Stimulated activated CD8-positive, alpha-beta memory T cell treated with anti-CD3 and anti-CD28 coated beads, Interleukin-12 subunit alpha, Interleukin-12 subunit beta, amount 100 ng/mL, for 24 hours (primary cell): ENCODE measurements at regions not wholly inside any gene's neighbourhood (a gene's known extent, or its start where the extent isn't known, plus 50 kb on each side); places are given as distances from the start of the nearest gene placed in this dataset.

Source experiments
- DNase-seq: peaks from one replicate; pipeline ENCODE4 v3.0.0-alpha.2; 2020; ENCODE audit errors: extremely low read depth

GRCh38 chr12:124517260-124518050 is 50.0 kb downstream of the NCOR2 start:
- no peak for DNase-seq

GRCh38 chr12:124516850-124517249 is 50.6 kb downstream of the NCOR2 start:
- no peak for DNase-seq

- no peak for DNase-seq
Observed at GRCh38 chr12:124515981-124516380, 51.4 kb downstream of the NCOR2 start.

GRCh38 chr12:124514996-124515932 is 52.1 kb downstream of the NCOR2 start:
- no peak for DNase-seq

- DNase-seq, result no peak
Observed at GRCh38 chr12:124514145-124514995, 53.0 kb downstream of the NCOR2 start.

- DNase-seq, result no peak
Observed at GRCh38 chr12:124513297-124513867, 54.0 kb downstream of the NCOR2 start.

- no peak for DNase-seq
Observed at GRCh38 chr12:124512667-124513296, 54.6 kb downstream of the NCOR2 start.

GRCh38 chr12:124511259-124511985 is 56.0 kb downstream of the NCOR2 start:
- DNase-seq, result no peak

- no peak for DNase-seq
Observed at GRCh38 chr12:124510301-124510970, 57.0 kb downstream of the NCOR2 start.

GRCh38 chr12:124509676-124510300 is 57.6 kb downstream of the NCOR2 start:
- DNase-seq, result no peak

- DNase-seq, result no peak
Observed at GRCh38 chr12:124509300-124509675, 58.1 kb downstream of the NCOR2 start.

GRCh38 chr12:124508381-124509079 is 58.9 kb downstream of the NCOR2 start:
- DNase-seq, result no peak

GRCh38 chr12:124507188-124508109 is 60.0 kb downstream of the NCOR2 start:
- no peak for DNase-seq

- no peak for DNase-seq
Observed at GRCh38 chr12:124506832-124507153, 60.6 kb downstream of the NCOR2 start.

GRCh38 chr12:124506145-124506831 is 61.1 kb downstream of the NCOR2 start:
- no peak for DNase-seq

GRCh38 chr12:124505001-124505818 is 62.2 kb downstream of the NCOR2 start:
- DNase-seq, result no peak
